ENCODE measurements at regions not wholly inside any gene's neighbourhood (a gene's known extent, or its start where the extent isn't known, plus 50 kb on each side); places are given as distances from the start of the nearest gene placed in this dataset.
A peak's percentile ranks its signal among the peaks of the same experiment; 100 is the strongest.

- TF ChIP-seq CEBPB (IDR thresholded peaks at IDR 0.05; ENCODE audit: low read depth, low read length) (peak; percentile 93), CTCF (conservative IDR thresholded peaks at IDR 0.05; ENCODE audit: low read depth, low read length) (no peak), POLR2A (IDR thresholded peaks at IDR 0.05; ENCODE audit: low read depth, low read length) (no peak), RCOR1 (IDR thresholded peaks at IDR 0.05; ENCODE audit: insufficient replicate concordance, low read length) (no peak), SMC3 (IDR thresholded peaks at IDR 0.05; ENCODE audit: low read depth, low read length) (no peak), MAFK (IDR thresholded peaks at IDR 0.05; ENCODE audit: low read depth, low read length) (peak; percentile 30; the same call in 1 of the 2 replicates), CHD1 (IDR thresholded peaks at IDR 0.05; ENCODE audit: low read depth, low read length) (no peak), RAD21 (IDR thresholded peaks at IDR 0.05; ENCODE audit: low read length) (no peak), RFX5 (IDR thresholded peaks at IDR 0.05; ENCODE audit: low read depth, low read length) (no peak), NFE2L2 (IDR thresholded peaks at IDR 0.05; ENCODE audit: low read depth, low read length) (no peak), FOS (IDR thresholded peaks at IDR 0.05; ENCODE audit: low read depth, low read length) (no peak), MXI1 (IDR thresholded peaks at IDR 0.05; ENCODE audit: borderline replicate concordance, low read depth, low read length) (no peak)
- TF ChIP-seq, protein P1, sequence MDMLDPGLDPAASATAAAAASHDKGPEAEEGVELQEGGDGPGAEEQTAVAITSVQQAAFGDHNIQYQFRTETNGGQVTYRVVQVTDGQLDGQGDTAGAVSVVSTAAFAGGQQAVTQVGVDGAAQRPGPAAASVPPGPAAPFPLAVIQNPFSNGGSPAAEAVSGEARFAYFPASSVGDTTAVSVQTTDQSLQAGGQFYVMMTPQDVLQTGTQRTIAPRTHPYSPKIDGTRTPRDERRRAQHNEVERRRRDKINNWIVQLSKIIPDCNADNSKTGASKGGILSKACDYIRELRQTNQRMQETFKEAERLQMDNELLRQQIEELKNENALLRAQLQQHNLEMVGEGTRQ (IDR thresholded peaks at IDR 0.05; ENCODE audit: low read depth, low read length), result no peak
Observed at GRCh38 chr10:9625304-9625703, 1392.4 kb upstream of the CELF2 start.

Data from IMR-90 (cell line).